ENCODE measurements at regions not wholly inside any gene's neighbourhood (a gene's known extent, or its start where the extent isn't known, plus 50 kb on each side); places are given as distances from the start of the nearest gene placed in this dataset.
"Not testable (repeated sequence)": the region's sequence is repeated elsewhere in the genome, so short reads cannot be mapped to it uniquely, and the experiment has no call there.

GRCh38 chr4:71841336-71841735, 57.5 kb upstream of the GC start:
- no peak for DNase-seq

GRCh38 chr4:71847300-71847699, 63.4 kb upstream of the GC start:
- DNase-seq = no peak

- no peak for DNase-seq
Observed at GRCh38 chr4:71855944-71856343, 72.1 kb upstream of the GC start.

- DNase-seq = no peak
Observed at GRCh38 chr4:71857713-71858451, 74.0 kb upstream of the GC start.

- no peak for DNase-seq
Observed at GRCh38 chr4:71860643-71861042, 76.8 kb upstream of the GC start.

- DNase-seq = no peak
Observed at GRCh38 chr4:71862315-71862714, 78.4 kb upstream of the GC start.

- DNase-seq = no peak
Observed at GRCh38 chr4:71863457-71863856, 79.6 kb upstream of the GC start.

GRCh38 chr4:71864380-71864779, 80.5 kb upstream of the GC start:
- DNase-seq = no peak

GRCh38 chr4:71866212-71866885, 82.5 kb upstream of the GC start:
- DNase-seq = no peak

- DNase-seq = no peak
Observed at GRCh38 chr4:71867598-71867997, 83.7 kb upstream of the GC start.

GRCh38 chr4:71870456-71870855, 86.6 kb upstream of the GC start:
- no peak for DNase-seq

- no peak for DNase-seq
Observed at GRCh38 chr4:71872221-71872620, 88.3 kb upstream of the GC start.

- DNase-seq = no peak
Observed at GRCh38 chr4:71872767-71873415, 89.0 kb upstream of the GC start.

GRCh38 chr4:71878376-71878775, 94.5 kb upstream of the GC start:
- DNase-seq = no peak

GRCh38 chr4:71882113-71882841, 98.4 kb upstream of the GC start:
- DNase-seq = no peak

GRCh38 chr4:71900366-71900765, 116.5 kb upstream of the GC start:
- not testable (repeated sequence) for DNase-seq

- not testable (repeated sequence) for DNase-seq
Observed at GRCh38 chr4:71905594-71905993, 121.7 kb upstream of the GC start.

GRCh38 chr4:71906096-71906495, 122.2 kb upstream of the GC start:
- no peak for DNase-seq

GRCh38 chr4:71907071-71907470, 123.2 kb upstream of the GC start:
- DNase-seq = no peak

GRCh38 chr4:71907782-71908181, 123.9 kb upstream of the GC start:
- DNase-seq = no peak

GRCh38 chr4:71913275-71913674, 118.5 kb upstream of the NPFFR2 start:
- no peak for DNase-seq

GRCh38 chr4:71923070-71923469, 108.7 kb upstream of the NPFFR2 start:
- no peak for DNase-seq

- DNase-seq = no peak
Observed at GRCh38 chr4:71930459-71930858, 101.3 kb upstream of the NPFFR2 start.

GRCh38 chr4:71932941-71933340, 98.9 kb upstream of the NPFFR2 start:
- DNase-seq = no peak
